ENCODE measurements at regions not wholly inside any gene's neighbourhood (a gene's known extent, or its start where the extent isn't known, plus 50 kb on each side); places are given as distances from the start of the nearest gene placed in this dataset.

- no peak for DNase-seq
These were observed 230.1 kb upstream of the TNRC6C start for GRCh38 chr17:77728474-77728795.

- no peak for DNase-seq
These were observed 229.6 kb upstream of the TNRC6C start for GRCh38 chr17:77728871-77729270.

- DNase-seq: no peak
These were observed 228.9 kb upstream of the TNRC6C start for GRCh38 chr17:77729587-77729986.

DNA sequence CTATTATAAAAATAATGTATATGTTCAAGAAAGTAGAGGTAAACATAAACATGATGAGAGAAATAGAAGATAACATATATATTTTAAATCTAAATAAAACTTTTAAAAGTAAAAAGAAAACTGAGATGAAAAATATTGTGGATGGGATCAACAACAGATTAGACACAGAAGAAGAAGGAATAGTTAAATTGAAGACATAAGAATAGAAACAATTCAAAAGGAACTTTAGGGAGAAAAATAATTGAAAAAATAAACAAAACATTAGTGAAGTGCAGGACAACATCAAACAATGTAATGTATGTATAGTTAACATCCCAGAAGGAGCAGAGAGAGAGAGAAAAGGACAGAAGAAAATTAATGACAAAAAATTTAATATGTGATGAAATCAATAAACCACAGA is 228.1 kb upstream of the TNRC6C start:
- DNase-seq: no peak

DNA sequence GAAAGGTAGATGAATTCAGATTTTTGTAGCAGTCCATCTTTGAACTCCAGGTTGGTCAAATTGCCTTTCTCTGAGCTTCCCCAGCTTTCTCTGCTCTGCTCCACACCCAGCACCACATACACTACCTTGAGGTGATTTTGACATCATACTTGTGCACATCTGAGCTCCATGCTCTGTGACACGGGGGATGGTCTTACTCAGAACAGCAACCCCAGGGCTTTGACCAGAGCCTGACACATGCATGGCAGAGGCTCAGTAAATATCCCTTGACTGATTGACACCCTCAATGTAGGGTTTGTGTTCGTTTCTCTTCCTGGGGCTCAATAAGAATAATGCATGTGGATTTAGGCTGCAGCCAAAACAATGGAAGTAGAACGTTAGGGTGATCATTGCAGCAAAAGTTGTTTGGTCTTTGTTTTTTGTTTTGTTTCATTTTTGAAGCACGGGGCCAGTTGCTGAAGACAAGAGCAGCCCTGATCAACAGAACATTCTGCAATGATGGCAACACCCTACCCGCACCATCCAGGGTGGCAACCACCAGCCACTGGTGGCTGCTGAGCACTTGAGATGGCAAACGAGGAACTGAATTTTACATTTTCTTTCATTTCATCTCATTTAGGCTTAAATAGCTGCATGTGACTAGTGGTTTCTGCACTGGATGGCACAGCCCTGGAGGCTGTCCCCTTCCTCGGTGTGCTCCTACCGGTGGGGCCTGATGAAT is 224.8 kb upstream of the TNRC6C start:
- DNase-seq: no peak

DNA sequence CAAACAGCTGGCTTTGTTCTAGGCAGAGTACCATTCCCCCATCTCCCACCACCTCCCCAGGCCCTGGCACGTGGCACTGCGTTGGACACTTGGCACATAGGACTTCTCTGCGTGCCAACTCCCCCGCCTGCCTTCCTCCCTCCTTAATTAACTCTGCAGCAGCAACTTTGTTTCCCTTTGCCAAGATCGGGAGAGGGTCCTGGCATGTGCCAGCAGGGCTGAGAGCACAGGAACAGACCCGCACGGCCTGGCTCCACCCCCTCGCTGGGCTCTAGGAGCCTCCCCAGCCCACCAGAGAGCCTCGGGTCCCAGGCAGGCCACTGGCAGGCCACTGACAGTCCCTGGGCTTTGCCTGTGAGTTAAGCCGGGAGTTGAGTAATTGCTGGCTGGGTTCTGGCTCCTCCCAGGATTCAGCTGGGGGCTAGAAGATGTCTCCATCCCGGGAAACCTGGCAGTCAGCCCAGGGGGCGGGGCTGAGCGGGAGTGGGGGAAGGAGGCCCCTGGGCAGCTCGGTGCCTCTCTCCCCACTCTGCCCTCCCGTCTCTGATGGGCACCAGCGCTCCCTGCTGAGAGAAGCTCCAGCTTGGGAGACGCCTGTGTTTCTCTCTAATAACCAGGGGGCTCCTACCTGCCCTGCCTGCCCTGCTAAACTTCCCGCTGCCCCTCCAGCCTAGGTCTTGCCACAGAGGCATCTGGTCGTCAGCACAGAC is 224.0 kb upstream of the TNRC6C start:
- DNase-seq: peak; percentile 80

GRCh38 chr17:77735081-77735565 is 223.4 kb upstream of the TNRC6C start:
- DNase-seq: no peak

- peak; percentile 67 for DNase-seq
These were observed 222.8 kb upstream of the TNRC6C start for GRCh38 chr17:77735566-77736198.

GRCh38 chr17:77736199-77736585 is 222.3 kb upstream of the TNRC6C start:
- DNase-seq: no peak

DNA sequence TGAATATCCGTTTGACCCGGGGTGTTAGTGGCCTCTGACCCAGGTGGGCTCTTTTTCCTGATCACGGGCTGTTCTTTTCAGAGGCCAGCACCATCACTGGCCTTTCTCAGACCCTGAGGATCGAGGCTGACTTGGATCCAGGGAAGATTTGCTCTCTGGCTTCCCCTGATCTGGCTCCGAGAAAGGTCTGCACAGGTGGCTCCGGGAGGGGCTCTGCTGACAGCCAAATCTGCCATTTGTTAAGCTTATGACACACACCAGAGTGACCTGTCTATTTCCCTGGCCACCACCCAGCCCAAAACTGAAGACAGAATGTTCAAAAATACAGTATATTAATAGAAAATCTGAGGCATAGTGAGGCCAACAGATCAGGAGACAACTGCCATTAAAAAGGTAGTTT is 221.8 kb upstream of the TNRC6C start:
- DNase-seq: no peak

DNA sequence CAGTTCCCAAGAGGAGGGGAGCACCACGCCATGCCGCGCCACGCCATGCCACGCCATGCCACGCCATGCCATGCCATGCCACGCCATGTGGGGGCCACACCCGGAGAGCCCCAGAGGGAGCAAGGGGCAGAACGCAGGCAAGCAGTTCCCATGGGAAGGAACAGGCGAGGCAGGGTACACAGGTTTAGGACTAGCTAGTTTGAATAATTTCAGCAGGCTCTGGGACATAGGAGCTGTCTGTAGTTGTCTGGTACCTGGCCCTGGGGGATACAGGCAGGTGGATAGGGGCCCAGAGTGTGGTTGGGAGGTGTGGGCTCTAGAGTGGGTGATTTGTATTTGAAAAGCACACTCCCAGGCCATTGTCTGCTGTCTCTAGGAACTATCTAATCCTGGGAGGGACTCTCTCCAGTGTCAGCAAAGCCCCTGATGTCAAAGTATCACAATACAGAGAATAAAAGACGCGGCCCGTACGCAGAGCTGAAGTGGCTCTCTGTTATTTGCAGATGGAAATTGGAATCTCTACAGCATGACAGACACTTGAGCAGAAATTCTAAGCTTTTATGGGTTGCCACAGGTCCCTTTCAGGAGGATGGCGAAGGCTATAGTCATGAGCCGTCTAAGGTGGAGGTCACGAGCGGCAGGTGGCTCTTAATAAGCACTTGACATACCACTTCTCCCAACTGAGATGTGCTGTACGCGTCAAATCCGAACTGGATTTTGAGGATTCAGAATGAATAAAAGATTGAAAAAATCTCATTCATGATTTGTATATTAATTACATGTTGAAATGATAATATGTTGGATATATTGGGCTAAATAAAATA is 220.8 kb upstream of the TNRC6C start:
- no peak for DNase-seq

DNA sequence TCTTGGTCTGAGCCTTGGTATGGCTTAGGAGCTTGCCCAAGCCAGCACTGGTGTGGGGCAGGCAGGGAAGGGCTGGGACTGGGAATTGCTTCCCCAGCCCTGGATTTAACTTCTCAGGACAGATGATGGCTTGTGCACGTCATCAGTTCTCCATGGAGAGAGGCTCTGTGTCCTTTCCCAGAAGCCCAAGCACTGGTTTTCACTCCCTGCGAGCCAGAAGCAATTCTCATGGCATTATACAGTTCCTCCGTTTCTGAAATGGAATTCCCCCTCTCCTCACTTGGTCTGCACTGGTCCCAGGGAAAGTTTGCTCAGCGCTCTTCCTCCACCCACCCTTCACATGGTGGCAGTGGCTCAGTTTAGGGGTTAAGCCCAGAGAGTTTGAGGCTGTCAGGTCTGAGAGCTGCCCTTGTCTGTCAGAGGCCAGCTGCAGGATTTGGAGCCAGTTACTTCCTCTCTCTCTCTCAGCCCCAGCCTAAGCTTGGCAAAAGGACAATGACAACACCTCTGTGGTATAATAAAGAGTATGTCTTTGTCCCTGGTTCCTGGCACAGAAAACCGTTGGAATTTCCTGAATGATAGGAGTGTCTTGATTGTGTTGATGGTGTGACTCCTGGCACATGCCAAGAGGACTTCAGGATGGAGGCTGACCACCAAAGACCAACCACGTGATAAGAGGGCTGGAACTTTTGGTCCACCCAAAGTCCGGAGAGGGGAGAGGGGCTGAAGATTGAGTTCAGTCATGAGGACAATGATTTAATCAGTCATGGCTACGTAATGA is 219.6 kb upstream of the TNRC6C start:
- DNase-seq: no peak

GRCh38 chr17:77740481-77740880 is 218.0 kb upstream of the TNRC6C start:
- DNase-seq: no peak

- DNase-seq: no peak
These were observed 217.4 kb upstream of the TNRC6C start for GRCh38 chr17:77741109-77741508.

- no peak for DNase-seq
These were observed 215.9 kb upstream of the TNRC6C start for GRCh38 chr17:77742579-77742978.

GRCh38 chr17:77744066-77744988 is 214.2 kb upstream of the TNRC6C start:
- no peak for DNase-seq

- no peak for DNase-seq
These were observed 212.8 kb upstream of the TNRC6C start for GRCh38 chr17:77745702-77746101.

DNA sequence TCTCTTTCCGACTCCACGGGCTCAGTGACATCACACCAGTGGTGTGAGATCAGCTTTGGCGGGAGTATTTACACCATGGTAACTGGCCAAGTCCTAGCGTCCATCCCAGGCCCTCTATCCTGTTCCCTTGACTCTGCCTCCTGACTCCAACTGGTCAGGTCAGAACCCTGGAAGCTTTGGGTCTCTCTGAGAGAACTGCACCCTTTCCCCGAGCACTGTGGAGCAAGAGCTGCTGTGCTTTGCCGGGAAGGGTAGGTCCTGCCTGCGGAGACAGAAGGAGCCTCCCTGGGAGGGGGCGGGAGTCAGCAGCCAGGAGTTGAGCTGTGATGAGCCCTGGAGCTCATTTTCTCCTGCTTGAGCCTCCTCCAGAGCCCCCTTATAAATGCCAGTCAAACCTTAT is 212.1 kb upstream of the TNRC6C start:
- DNase-seq: no peak

GRCh38 chr17:77746896-77747554 is 211.5 kb upstream of the TNRC6C start:
- DNase-seq: no peak

DNA sequence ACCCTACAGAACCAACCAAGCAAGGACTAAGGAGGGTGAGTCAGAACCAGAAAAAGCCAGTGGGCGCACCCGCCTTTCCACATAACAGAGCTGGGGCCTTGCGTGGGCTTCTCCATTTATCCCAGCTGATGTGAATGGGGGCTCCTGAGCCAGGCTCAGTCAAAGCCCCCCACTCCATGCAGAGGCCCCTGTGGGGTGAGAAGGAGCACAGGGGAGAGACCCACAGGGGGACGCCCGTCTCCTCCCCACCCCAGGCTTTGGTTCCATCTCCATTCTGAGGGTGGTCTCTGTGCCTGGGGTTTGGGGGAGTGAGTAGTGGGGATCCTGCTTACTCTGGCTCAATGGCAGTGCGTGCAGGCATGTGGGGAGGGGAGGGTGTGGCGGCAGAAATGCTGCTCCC is 210.1 kb upstream of the TNRC6C start:
- DNase-seq: no peak

All from skin of body (tissue), 1 donor.